Stomach (tissue), 4 donors: ENCODE measurements at regions not wholly inside any gene's neighbourhood (a gene's known extent, or its start where the extent isn't known, plus 50 kb on each side); places are given as distances from the start of the nearest gene placed in this dataset.

ENCODE experiments used
- CTCF ChIP-seq, 7 experiments: fragments of 450-650 bp in 4 of 7; fragments of 200-600 bp in 3 of 7; sonication (generic) in 3 of 7; IDR thresholded peaks; one replicate each; pipeline ENCODE4 v1.5.1; 2016 to 2019; ENCODE audit warnings: antibody characterized with exemption in 7 of 7, control low read depth in 2 of 7, mild to moderate bottlenecking in 1 of 7
- EP300 ChIP-seq: sonication (generic); formaldehyde crosslinking; IDR thresholded peaks from one replicate; pipeline ENCODE4 v1.6.1; 2017; ENCODE audit warnings: antibody characterized with exemption
- POLR2A ChIP-seq, 4 donors: fragments of 450-650 bp; IDR thresholded peaks; one replicate each; pipeline ENCODE4 v1.6.1; 2016; ENCODE audit warnings: antibody characterized with exemption in 4 of 4, control low read depth in 2 of 4, mild to moderate bottlenecking in 1 of 4, moderate library complexity in 1 of 4

GRCh38 chr1:69513601-69514000 is 54.1 kb upstream of the LRRC7 start:
- no peak for TF ChIP-seq CTCF (IDR thresholded peaks at IDR 0.05)
- TF ChIP-seq POLR2A (IDR thresholded peaks at IDR 0.05): no peak
- no peak for TF ChIP-seq EP300
